22Rv1 (cell line): ENCODE measurements at regions not wholly inside any gene's neighbourhood (a gene's known extent, or its start where the extent isn't known, plus 50 kb on each side); places are given as distances from the start of the nearest gene placed in this dataset.

Experiments used
- CTCF ChIP-seq: fragments of 450-650 bp; IDR thresholded peaks from 2 replicates; pipeline ENCODE4 v1.5.1; 2017; ENCODE audit warnings: mild to moderate bottlenecking
- ZFX ChIP-seq: fragments of 450-650 bp; IDR thresholded peaks from 2 replicates; pipeline ENCODE4 v1.6.1; 2017; ENCODE audit warnings: antibody characterized with exemption, borderline replicate concordance

DNA sequence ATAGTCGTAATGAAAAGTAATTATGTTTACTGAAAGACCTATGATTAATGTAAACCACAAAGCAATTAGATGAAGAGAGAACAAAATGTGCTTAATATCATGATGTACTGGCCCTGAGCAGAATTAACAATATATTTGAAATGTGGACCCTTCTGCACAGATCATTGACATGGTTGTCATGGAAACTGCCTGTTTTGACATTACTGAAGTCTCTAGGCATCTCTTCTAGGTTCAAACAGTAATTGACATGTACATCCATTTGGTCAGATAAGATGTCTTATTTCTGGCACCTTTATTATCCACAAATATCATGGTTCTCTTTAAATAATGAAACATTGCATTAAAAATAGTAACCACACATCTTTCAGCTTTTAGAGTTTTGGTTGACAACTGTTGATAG is 251.7 kb upstream of the GNPDA2 start:
- TF ChIP-seq CTCF (no peak), ZFX (no peak)
